Gastrocnemius medialis (tissue), 4 donors: ENCODE measurements at regions not wholly inside any gene's neighbourhood (a gene's known extent, or its start where the extent isn't known, plus 50 kb on each side); places are given as distances from the start of the nearest gene placed in this dataset.

Source experiments
- POLR2A ChIP-seq, 2 donors: fragments of 450-650 bp; IDR thresholded peaks; one replicate each; pipeline ENCODE4 v1.6.1; 2017; ENCODE audit warnings: antibody characterized with exemption in 2 of 2, mild to moderate bottlenecking in 2 of 2, moderate library complexity in 2 of 2
- TF ChIP-seq, protein P1 (sequence below), 5 experiments: fragments of 450-650 bp in 3 of 5; fragments of 200-600 bp in 2 of 5; sonication (generic) in 2 of 5; IDR thresholded peaks in 4 of 5; conservative IDR thresholded peaks in 1 of 5; 1 replicate in 4 of 5; 2 replicates in 1 of 5; pipeline ENCODE4 v1.5.1; 2016 to 2019; ENCODE audit warnings: antibody characterized with exemption in 5 of 5, mild to moderate bottlenecking in 3 of 5, moderate library complexity in 3 of 5

DNA sequence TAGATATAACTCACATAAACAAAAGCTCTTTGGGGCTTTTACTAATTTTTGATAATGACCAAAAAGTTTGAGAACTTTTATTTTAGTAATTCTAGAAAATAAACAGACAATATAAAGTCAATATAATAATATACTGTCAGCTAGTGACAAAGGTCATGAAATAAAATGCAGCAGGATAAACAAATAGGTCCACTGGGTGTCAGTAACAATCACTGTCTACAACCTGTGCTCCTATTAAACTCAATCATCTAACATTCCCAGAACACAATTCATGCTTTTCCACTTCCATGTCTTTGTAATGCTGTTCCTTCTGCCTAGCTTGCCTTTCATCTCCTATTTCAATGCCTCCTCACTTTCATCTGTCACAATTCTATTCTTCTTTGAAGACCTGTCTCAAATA, 186.1 kb downstream of the GIPC2 start:
- TF ChIP-seq, protein P1, sequence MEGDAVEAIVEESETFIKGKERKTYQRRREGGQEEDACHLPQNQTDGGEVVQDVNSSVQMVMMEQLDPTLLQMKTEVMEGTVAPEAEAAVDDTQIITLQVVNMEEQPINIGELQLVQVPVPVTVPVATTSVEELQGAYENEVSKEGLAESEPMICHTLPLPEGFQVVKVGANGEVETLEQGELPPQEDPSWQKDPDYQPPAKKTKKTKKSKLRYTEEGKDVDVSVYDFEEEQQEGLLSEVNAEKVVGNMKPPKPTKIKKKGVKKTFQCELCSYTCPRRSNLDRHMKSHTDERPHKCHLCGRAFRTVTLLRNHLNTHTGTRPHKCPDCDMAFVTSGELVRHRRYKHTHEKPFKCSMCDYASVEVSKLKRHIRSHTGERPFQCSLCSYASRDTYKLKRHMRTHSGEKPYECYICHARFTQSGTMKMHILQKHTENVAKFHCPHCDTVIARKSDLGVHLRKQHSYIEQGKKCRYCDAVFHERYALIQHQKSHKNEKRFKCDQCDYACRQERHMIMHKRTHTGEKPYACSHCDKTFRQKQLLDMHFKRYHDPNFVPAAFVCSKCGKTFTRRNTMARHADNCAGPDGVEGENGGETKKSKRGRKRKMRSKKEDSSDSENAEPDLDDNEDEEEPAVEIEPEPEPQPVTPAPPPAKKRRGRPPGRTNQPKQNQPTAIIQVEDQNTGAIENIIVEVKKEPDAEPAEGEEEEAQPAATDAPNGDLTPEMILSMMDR (IDR thresholded peaks at IDR 0.05 in 4 of 5, conservative IDR thresholded peaks at IDR 0.05 in 1 of 5) = no peak
- TF ChIP-seq POLR2A (IDR thresholded peaks at IDR 0.05) = no peak
